ENCODE measurements at regions not wholly inside any gene's neighbourhood (a gene's known extent, or its start where the extent isn't known, plus 50 kb on each side); places are given as distances from the start of the nearest gene placed in this dataset.

GRCh38 chr3:194824701-194825111 lies 139.0 kb downstream of the FAM43A start:
- no peaks in the 10 kb centered on the region; the same call in none of the 2 replicates for H3K27me3 Mint-ChIP-seq (ENCODE audit: low read depth)
- no peak overlapping the region for H3K14ac ChIP-seq (ENCODE audit: insufficient read depth, low read length)
- no peak overlapping the region for H3T11ph ChIP-seq (ENCODE audit: low read length)
- H2BK20ac ChIP-seq (ENCODE audit: low read depth, low read length, poor library complexity, severe bottlenecking) = no peak overlapping the region
- H3K56ac ChIP-seq (ENCODE audit: insufficient read length, low read depth, low read length) = no peak overlapping the region
- H3K23ac ChIP-seq (ENCODE audit: insufficient read length, low read depth, low read length) = no peak overlapping the region
- no peak overlapping the region for H2AK5ac ChIP-seq (ENCODE audit: insufficient read length, low read length)
- H3K4ac ChIP-seq (ENCODE audit: low read depth, low read length) = no peak overlapping the region
- H3K4me1 Mint-ChIP-seq = peaks cover 3% of the 10 kb centered on the region in 2 experiments
- H3K79me2 ChIP-seq (ENCODE audit: insufficient read depth, low read length) = no peaks in the 10 kb centered on the region
- H3K27ac ChIP-seq (ENCODE audit: insufficient read length, low read depth, low read length) = no peak overlapping the region
- H3K9me3 Mint-ChIP-seq = no peaks in the 10 kb centered on the region
- WGBS (ENCODE audit: extremely low coverage, insufficient read length, low lambda C conversion rate) = no CpG with 5 or more reads among the region's 15 CpGs
- H2AFZ ChIP-seq (ENCODE audit: low read length) = no peak overlapping the region
- TF ChIP-seq CTCF (conservative IDR thresholded peaks at IDR 0.05) = no peak
- no peaks in the 10 kb centered on the region; a peak in 1 of 7 replicates for H3K36me3 Mint-ChIP-seq (ENCODE audit: insufficient read depth in 1 of 3, low read depth in 3 of 3)
- H3K79me1 ChIP-seq (ENCODE audit: insufficient read depth, low read depth, low read length, poor library complexity, severe bottlenecking) = no peaks in the 10 kb centered on the region
- H3K9me3 ChIP-seq (ENCODE audit: control insufficient read depth, low read depth, low read length) = no peaks in the 10 kb centered on the region
- no peak overlapping the region for H3K9ac ChIP-seq (ENCODE audit: extremely low read depth, insufficient read length, low read length)
- no peak for DNase-seq
- H3K27me3 ChIP-seq (ENCODE audit: insufficient read depth, low read length) = no peaks in the 10 kb centered on the region; the same call in 1 of the 2 replicates
- no peaks in the 10 kb centered on the region for H3K4me1 ChIP-seq (ENCODE audit: insufficient read depth, low read length)
- no peak overlapping the region for H2BK120ac ChIP-seq (ENCODE audit: low read depth, low read length, poor library complexity, severe bottlenecking)
- no peaks in the 10 kb centered on the region for H4K20me1 ChIP-seq (ENCODE audit: control insufficient read depth, insufficient read depth, insufficient read length)
- no peak overlapping the region for H2BK12ac ChIP-seq (ENCODE audit: insufficient read length, low read depth, low read length)
- no peak overlapping the region for H3K27ac Mint-ChIP-seq
- no peak overlapping the region for H3K18ac ChIP-seq (ENCODE audit: insufficient read length, low read depth, low read length)
- no peak overlapping the region for H4K5ac ChIP-seq (ENCODE audit: insufficient read length, low read depth, low read length)
- H2BK5ac ChIP-seq (ENCODE audit: insufficient read length, low read length) = no peak overlapping the region
- H2BK15ac ChIP-seq (ENCODE audit: low read depth, low read length) = no peak overlapping the region
- H4K8ac ChIP-seq (replicated peaks; ENCODE audit: insufficient read length, low read depth, low read length) = no peak overlapping the region
- H4K91ac ChIP-seq (ENCODE audit: insufficient read length, low read depth, low read length) = no peak overlapping the region
- no peak overlapping the region for H3K4me3 Mint-ChIP-seq
- H3K23me2 ChIP-seq (ENCODE audit: insufficient read length, low read depth, low read length, poor library complexity, severe bottlenecking) = no peaks in the 10 kb centered on the region
- no peak overlapping the region for H3K4me2 ChIP-seq (ENCODE audit: insufficient read depth, insufficient read length, low read length)
